Stimulated activated CD4-positive, alpha-beta T cell treated with anti-CD3 and anti-CD28 coated beads, Interleukin-1b, Interleukin-23, amount 100 ng/mL, for 4 hours (primary cell): ENCODE measurements at regions not wholly inside any gene's neighbourhood (a gene's known extent, or its start where the extent isn't known, plus 50 kb on each side); places are given as distances from the start of the nearest gene placed in this dataset.

Experiments used
- DNase-seq, 2 donors: peaks; one replicate each; pipeline ENCODE4 v3.0.0-alpha.2; 2020; ENCODE audit warnings: low read depth in 2 of 2

DNA sequence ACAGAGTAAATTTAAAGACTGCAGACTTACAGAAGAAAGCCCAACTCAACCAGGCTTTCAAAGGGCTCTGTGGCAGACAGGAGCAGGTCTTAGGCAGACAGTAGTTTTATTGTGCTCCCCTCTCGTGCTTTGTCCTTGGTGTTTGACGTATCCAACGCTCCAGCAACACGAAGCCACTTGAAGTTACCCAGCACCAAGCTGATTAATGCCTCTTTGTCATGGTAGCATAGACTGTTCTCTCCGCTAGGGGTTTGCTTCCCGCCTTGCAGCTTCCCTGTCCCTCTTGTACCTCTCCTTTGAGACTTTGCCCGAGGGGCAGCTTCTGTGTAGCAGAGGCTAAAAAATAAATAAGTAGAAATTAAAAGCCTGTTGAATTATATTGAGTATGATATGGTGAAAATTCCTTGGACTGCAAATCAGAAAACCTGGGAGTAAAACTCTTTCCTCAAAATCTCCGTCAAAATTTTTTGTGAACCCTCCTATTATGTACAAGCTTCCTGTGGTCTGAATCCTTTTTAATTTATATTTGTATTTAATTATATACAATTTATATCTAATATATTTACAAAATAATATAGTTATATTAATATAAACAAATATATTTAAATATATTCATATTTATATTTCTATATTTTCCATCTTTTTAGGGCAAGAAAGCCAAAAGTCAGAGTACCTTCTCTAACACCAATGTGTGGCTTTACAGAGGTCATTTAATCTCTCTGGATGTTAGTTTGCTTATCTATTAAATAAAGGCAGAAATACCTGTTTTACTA lies 405.4 kb downstream of the DMAC1 start:
- no peak for DNase-seq

DNA sequence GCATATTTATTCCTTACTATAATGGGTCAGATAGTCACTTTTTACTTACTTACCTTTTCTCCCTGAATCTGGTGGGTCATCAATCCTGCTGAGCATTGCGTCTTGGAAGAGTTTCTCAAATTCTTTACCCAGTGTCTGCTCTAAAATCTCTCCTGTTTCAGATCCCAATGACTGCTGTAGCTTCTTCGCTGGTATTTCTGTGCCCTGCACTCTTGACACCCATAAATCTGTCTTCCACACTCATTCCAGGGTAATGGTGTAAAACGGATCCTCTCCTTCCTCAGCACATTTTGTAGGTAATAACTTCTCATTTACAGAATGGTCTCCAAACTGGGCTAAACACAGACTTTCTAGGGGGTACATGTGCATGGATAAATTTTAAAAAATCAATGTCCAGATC lies 407.4 kb downstream of the DMAC1 start:
- DNase-seq: no peak

DNA sequence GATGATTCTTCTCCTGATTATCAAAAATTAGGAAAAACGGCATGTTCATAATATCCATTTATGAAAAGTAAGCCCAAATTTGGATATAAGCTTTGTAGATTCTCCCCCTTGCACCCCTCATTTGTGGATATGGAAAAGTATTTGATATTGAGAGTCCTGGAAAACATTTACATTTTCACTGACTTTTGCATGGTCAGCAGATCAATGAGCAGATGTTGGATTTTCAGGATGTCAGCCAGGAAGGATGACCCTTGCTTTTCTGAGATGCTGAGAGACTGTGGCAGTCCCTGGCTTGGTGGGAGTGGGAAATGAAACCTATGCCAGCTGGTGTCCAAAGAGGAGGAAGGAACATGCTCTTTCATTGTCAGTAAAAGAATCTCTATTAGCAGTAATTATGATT lies 410.8 kb downstream of the DMAC1 start:
- no peak for DNase-seq

DNA sequence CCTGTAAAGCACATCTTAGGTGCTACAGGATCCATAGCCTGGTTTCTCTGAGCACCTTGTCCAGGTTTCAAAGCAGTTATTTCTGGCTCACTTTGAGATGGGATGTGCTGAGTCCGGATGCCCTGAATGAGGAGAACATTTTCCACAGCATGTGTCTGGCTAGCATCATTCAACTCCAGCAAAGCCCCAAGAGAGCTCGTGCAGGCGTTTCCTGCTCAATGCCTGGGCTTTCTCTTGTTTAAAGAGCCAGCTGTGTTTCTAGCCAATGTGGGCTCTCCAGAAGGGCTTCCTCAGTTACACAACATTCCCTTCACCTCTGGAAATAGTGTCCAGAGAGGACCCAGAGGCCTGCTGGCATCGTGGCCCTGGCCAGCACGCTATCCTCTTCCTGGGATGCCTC lies 411.7 kb downstream of the DMAC1 start:
- no peak for DNase-seq

DNA sequence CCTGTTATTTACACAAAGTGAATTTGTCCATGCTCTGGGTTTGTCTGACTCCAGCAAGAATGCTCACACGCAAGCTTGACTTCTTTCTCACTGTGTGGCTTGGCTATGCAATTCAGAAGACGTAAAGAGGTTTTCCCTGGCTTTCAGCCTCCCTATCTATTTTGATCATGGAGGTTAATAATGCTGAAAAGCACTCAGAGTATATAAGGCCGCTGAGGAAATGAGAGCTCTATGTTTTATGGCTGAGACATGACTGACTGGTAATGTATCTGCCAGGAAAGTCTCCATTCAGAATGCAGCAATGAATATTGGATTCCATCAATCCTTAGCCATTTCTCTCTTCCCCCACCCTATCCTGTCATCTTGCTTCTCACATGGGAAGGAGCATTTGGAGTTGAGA lies 417.3 kb downstream of the DMAC1 start:
- no peak for DNase-seq

DNA sequence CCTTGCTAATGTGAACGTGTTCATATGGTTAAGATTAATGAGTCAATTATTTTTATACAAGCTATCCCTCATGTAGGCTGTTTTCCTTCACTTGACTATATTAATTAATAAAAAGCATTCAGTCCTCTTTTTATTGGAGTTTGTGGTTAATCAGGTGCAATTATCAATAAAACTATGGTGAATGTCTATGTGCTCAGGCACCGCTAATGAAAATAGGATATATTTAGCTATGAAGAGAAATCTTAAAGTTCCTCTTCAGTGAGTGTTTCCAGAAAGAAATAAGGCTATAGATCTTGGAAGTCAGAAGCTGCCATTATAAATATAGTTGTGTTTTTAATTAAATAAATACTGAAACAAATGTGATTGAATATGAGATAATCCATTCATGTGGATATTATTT lies 422.1 kb downstream of the DMAC1 start:
- DNase-seq: no peak

DNA sequence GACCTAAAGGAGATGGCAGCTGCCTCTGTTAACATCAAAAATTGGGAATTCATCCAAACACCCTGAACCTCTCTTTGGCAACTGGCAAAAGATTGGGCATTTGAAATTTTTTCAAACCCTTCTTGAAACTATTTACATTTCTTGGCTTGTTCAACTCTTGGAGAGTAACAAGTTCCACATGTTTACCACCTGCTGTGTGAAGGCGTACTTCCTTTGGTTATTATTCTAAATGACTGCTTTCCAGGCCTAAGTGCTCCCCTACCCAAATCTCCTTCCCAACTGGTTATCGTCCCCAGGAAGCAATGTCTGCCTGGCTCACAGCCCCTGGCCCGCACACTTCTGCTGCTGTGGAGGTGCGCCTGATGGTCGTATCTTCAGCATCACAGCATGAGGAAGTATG lies 422.7 kb downstream of the DMAC1 start:
- no peak for DNase-seq

DNA sequence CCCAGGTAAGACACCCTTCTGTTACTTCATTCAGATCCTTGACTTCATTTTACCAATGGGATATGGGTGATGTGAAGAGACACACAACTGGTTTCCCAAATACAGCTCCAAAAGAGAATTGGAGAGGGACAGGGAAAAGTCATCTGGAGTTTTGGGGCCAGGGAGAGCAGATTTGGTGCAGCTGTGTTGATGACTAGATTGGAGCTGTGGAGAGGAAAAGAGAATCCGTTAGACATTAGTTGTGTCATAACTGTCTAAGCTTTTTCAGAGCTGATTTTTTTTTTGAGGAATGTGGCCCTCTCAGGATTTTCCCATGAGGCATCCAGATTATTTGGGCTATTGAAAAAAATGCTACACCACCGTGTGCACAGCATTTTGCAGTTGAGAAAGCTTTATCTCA lies 423.4 kb downstream of the DMAC1 start:
- no peak for DNase-seq

DNA sequence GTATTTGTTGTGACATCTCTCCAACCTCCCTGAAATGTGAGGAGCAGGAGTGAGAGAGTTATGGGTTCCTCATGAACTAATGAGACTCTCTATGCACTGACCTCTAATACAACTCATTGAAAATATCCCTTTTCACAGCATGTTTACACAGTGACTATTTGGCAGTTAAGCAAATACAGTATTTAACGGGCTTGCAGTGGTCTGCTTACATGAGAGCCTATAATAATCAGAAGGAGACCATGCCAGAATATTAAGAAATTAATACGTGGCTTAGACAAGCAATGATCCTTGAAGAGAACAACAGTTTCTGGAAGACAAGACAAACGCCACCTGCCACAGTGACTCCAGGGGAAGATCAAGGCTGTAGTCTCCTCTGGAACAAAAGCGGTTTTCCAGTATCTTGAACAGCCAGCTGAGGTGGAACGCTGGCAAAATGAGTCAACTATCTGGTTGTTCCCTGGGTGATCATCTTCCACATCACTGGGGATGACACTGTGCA lies 424.5 kb downstream of the DMAC1 start:
- no peak for DNase-seq

DNA sequence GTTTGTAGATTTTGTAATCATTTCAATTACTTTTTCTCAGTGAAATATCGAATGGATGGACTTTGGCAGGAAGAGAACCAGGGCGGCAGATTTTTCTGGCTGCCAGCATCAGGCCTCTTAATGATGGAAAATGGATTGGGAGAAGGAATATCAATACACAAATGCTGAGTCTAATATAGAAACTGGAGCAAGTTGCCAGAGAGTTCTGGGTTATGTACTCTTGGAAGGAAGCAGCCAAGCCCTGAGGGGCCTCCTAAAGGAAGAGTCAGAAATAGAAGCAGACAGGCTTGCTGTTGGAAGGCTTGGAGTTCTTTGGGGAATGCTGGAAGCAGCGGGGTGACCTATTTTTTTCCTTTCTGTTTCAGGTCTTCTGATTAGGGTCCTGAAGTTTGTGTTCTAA lies 428.6 kb downstream of the DMAC1 start:
- no peak for DNase-seq

DNA sequence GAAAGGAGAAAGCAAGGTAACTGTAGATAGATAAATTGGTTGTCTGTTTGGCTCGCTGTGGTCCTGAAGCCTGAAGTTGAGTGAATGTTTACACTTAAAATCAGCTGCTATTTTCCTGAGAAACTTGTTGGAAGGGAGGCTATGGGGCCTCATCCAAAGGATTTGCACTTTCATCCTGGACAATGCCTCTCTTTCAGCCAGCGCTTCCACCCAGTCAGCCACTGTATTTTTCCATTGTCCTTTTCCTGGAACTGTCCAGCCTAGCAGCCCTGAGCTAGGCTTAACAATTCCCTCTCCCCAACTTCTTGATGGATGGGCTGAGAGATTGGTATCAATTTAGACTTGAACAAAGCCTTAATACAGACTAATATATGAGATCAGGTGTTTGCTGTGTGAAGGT lies 429.2 kb downstream of the DMAC1 start:
- DNase-seq: no peak

DNA sequence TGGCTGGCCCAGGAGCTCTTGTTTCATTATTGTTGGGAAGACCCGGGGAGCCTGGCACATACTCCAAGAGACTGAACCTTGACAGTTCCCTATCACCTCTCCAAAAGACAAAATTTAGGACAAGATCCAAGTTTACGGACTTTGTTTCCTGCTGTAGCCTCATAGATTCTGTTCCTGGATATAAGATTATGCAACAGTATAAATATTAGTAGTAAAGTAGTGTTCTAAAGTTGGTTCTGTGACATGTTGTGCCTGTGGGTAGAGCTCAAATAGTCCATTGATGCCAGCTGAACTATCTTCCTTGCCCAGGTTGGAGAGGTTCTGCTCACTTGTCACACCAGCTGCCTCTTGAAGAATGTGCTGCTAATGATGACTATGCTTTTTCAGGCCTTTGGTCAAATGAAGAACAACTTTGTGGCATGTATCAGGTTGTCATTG lies 430.2 kb downstream of the DMAC1 start:
- no peak for DNase-seq

DNA sequence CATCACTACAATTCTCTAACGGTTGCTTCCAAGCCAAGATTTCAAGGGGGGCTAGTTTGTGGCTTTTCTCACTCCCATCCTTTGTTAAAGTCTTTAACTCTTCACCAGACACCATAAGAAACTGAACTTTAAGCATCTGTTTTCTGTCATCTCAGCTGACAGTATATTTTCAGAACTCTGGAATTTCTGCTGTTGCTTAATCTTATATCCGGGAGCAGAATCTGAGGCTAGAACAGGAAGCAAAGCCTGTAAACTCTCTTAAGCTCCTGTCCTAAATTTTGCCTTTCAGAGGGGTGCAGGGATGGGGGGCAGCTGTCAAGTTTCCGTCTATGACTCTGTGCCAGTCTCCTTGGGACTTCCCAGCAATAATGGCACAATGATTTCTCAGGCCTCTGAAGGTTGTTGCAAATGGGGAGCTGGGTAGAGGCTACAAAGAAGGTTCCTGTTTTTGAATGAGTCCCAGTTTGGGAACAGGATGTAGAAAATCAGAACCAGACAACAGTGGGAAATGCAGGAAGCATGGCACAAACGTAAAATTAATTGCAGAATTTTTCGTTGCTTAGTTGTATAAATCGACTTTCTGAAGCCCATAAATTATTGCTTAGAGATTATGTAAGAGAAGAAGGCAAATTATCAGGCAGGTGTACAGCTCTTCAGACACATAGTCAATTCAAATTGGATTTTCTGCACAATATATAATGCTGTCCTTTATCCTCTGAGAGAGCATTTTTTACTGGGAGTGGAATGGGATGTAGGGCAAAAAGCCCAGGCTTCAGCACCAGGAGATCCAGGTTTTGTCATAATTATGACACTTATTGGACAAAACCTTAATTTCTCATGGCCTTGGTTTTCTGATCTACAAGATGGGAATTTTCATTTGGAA lies 430.9 kb downstream of the DMAC1 start:
- DNase-seq: no peak

DNA sequence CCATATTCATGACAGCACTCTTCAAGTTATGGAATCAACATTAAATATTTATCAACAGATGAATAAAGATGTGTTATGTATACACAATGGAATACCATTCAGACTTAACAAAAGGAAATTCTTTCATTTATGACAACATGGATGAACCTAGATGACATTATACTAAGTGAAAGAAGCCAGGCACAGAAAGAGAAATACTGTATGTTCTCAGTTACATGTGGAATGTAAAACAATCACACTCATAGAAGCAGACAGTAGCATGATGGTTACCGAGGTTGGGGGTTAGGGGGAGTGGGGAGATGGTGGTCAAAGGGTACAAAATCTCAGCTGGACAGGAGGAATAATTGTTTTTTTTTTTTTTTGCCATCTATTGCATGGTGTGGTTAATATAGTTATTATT lies 431.9 kb downstream of the DMAC1 start:
- no peak for DNase-seq

DNA sequence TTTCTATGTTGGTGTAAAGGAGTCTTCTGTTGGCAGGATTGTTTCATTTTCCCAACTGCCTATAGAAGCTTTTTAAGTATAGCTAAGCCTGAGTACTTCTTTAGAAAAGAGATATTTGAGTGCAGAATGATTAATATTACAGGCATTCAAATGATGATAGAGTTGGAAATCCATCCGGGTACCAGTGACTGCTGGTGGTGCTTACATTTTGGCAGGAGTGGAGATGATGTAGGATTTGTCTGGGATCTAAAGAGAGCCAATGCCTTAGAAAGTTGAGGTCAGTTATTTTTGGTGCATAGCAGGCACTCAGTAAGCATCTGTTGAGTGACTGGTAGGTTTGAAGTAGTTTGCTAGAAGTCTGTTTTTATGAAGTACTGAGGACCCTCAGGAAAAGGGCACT lies 433.5 kb downstream of the DMAC1 start:
- no peak for DNase-seq

DNA sequence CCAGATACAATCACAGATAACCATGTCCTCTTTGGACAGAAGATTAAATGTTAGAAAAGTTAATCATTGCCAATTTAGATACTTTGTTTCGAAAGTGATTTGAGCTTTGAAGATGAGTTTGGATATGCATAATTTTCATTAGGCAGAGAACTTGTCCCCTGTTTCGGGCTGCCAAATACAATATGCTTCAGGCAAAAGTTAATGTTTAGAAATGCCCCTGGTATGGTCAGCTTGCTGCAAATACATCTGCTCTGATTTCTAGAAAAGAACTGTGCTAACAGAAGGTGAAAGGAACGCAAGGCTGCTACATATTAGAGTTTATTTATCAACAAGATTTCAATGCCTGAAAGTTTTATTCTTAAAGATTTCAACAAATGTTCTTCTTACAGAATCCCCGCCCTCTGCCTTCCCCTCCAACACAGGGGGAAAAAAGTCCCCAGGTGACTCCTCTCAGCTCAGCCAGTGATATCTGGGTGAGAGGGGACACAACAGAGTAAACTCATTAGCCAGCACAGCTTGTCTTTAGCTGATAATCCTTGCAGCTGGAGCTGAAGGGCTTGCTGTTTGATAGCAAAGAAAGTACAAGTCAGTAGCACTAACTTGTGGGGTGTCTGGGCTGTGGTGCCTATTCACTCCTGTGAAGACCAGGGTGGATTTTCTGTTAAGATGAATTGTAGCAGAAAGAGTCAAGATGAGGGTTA lies 435.7 kb downstream of the DMAC1 start:
- DNase-seq: no peak

DNA sequence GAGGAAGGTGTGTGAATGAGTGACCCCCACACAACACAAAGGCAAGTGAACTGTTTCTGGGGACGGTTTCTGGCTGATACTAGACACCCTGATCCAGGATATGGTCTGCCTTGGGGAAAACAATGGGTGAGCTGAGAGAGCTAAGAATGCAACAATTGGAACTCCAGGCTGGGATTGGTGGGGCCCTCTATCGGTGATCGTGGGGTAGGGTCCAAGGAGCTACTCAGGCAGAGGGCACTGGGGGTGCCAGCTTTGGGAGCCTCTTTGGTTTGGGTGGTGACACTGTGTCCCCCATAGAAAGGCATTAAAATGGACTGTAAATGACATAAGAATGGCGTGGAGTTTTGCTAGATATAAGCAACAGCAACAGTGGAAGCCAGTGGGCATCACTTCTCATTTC lies 439.1 kb downstream of the DMAC1 start:
- no peak for DNase-seq

DNA sequence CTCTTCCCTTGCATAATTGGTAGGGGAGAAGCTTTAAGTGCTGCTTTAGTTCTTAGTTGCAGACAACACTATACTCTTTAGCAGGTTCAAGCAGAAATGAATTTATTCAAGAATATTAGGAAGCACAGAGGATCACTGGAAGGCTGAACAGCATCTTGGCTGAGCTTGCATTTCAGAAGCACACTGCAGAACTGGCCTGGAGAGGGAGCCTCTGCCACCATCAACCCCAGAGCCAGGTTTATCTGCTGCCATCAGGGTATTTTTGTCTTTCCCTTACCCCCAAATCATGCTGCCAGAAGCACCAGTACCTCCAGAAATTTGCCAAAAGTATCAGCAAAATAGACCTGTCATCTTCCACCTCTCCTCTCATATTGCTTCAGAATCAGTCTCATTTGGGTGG lies 440.7 kb downstream of the DMAC1 start:
- DNase-seq: no peak

DNA sequence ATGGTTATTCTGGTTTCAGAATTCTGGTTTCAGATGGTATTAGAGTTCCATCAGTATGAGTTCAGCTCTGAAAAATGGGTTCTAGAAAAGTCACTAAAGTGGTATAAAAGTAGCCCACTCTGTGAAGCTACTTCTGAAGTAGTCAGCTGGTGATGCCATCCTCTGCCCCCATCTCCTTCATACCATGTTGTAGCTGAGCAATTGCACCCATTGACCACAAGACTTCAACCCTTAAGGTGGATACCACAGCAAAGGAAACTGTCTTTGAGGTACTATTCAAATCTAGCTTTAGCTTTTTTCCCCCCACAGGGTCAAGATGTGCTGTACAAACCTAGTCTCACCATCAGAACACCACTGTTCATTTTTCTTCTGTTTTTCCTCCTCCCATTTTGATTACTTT lies 444.9 kb downstream of the DMAC1 start:
- DNase-seq: no peak

DNA sequence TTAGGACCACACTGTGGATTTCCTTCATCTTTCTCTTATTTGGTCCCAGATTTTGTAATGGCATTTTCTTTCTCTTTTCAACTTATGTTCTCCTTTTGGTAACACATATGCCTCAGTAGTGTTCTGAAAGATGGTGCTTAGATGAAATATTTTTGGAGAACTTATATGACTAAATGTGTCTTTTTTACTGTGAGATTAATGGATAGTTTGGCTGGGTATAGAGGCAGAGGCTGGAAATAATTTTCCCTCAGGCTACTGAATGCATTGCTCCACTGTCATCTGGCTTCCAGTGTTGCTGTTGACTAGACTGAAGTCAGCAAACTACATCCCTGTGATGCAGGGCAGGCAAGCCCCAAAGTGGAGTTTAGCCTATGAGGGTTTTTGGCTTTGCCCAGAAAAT lies 450.9 kb downstream of the DMAC1 start:
- DNase-seq: no peak

DNA sequence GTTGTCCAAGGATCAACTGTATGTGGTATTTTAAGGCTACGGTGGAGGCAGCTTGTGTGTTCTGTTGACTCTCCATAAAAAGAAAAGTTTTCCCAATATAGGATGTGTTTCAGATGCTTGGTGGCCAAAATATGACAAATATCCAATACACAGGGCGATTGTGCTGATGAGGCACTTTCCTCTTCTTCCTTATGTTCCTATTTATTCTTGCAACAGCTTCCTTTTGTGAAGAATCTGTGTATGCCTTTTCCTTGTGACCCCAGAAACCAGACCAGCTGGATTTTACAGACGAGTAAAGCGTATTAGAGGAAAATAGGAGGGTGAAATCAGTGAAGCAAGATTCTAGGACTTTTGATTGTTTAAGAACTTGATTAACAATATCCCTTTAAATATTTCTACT lies 452.0 kb downstream of the DMAC1 start:
- DNase-seq: no peak

DNA sequence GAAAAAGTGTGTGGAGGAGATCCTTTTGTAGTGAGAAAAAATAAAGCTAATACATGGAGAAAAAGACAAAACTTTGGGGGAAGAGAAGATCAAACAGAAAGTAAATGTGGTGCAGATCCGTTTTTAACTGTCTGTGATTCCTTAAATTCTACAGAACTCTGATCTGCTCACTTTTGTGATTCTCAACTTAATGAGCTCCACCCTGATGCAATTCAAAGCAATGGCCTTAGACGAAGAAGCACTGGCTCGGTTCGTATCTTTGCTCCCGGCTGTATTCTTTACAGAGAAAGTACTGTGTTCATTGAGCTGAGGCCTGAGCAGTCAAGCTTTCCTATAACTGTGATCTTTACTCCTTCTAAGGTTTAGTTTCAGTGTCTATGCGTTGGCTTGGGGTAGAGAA lies 453.4 kb downstream of the DMAC1 start:
- DNase-seq: no peak
